ENCODE measurements at regions not wholly inside any gene's neighbourhood (a gene's known extent, or its start where the extent isn't known, plus 50 kb on each side); places are given as distances from the start of the nearest gene placed in this dataset.

DNA sequence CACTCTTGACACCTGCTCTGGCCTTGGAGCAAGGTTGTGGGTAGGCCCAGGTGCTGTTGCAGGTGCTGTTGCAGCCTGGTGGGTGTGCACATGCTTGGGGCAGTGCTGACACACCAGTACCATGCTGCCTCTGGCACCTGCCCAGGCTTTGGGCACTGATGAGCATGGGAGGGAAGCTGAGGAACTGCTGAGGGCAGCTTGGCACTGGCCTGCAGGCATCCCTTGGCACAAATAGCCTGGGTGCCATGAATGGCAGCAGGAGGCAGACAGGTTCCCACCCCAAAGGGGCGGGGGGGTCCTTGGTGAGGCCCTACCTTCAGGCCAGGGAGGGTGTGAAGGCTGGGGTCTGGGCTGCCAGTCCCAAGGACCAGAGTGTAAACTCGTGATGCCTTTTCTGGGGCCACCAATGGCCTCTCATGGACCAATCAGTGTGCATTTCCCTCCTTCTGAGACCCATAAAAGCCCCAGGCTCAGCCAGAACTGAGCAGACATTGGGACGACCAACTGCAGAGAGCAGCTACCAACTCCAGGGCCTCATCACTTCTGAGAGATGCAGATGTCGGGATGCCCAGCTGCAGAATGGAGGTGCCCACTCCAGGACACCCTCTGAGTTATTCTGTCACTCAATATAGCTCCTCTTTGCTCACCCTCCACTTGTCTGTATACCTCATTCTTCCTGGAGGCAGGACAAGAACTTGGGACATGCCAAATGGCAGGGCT lies 547.4 kb downstream of the ZWINT start:
- TF ChIP-seq, protein P1, sequence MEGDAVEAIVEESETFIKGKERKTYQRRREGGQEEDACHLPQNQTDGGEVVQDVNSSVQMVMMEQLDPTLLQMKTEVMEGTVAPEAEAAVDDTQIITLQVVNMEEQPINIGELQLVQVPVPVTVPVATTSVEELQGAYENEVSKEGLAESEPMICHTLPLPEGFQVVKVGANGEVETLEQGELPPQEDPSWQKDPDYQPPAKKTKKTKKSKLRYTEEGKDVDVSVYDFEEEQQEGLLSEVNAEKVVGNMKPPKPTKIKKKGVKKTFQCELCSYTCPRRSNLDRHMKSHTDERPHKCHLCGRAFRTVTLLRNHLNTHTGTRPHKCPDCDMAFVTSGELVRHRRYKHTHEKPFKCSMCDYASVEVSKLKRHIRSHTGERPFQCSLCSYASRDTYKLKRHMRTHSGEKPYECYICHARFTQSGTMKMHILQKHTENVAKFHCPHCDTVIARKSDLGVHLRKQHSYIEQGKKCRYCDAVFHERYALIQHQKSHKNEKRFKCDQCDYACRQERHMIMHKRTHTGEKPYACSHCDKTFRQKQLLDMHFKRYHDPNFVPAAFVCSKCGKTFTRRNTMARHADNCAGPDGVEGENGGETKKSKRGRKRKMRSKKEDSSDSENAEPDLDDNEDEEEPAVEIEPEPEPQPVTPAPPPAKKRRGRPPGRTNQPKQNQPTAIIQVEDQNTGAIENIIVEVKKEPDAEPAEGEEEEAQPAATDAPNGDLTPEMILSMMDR (conservative IDR thresholded peaks at IDR 0.05), result no peak
- no peak for TF ChIP-seq EZH2 (IDR thresholded peaks at IDR 0.05; ENCODE audit: low read depth)
